ENCODE measurements at regions not wholly inside any gene's neighbourhood (a gene's known extent, or its start where the extent isn't known, plus 50 kb on each side); places are given as distances from the start of the nearest gene placed in this dataset.

- TF ChIP-seq PPARA (CRISPR knock-in tag; IDR thresholded peaks at IDR 0.05; ENCODE audit: borderline replicate concordance), result no peak
- no peak for TF ChIP-seq ZFP30 (CRISPR knock-in tag; IDR thresholded peaks at IDR 0.05)
- TF ChIP-seq PATZ1 (CRISPR knock-in tag; IDR thresholded peaks at IDR 0.05; ENCODE audit: borderline replicate concordance), result no peak
- TF ChIP-seq CSRNP3 (CRISPR knock-in tag; IDR thresholded peaks at IDR 0.05), result no peak
- TF ChIP-seq ARNTL (CRISPR knock-in tag; IDR thresholded peaks at IDR 0.05; ENCODE audit: borderline replicate concordance, low read depth), result no peak
- TF ChIP-seq SNAI2 (CRISPR knock-in tag; IDR thresholded peaks at IDR 0.05), result no peak
- TF ChIP-seq RARB (CRISPR knock-in tag; IDR thresholded peaks at IDR 0.05), result no peak
- no peak for TF ChIP-seq CREB5 (CRISPR knock-in tag; IDR thresholded peaks at IDR 0.05; ENCODE audit: low read depth)
- TF ChIP-seq ESRRG (CRISPR knock-in tag; IDR thresholded peaks at IDR 0.05), result no peak
- no peak for TF ChIP-seq CSDC2 (CRISPR knock-in tag; IDR thresholded peaks at IDR 0.05)
Measured at GRCh38 chr2:3132466-3132865, 245.2 kb downstream of the EIPR1 start.

Data from SK-N-SH treated with all-trans-retinoic acid at 6 μM for 48 hours (cell line).